H1 (cell line): ENCODE measurements at regions not wholly inside any gene's neighbourhood (a gene's known extent, or its start where the extent isn't known, plus 50 kb on each side); places are given as distances from the start of the nearest gene placed in this dataset.

ENCODE experiments used
- CTBP2 ChIP-seq: IDR thresholded peaks from 2 replicates; pipeline ENCODE4 v1.7.0; 2011; ENCODE audit warnings: borderline replicate concordance, mild to moderate bottlenecking, moderate library complexity, mixed read lengths, low read length; ENCODE audit not compliant: insufficient read depth, insufficient read length

GRCh38 chr7:54813398-54813797 is 54.4 kb upstream of the SEC61G start (continued):
- TF ChIP-seq CTBP2: no peak
